HepG2 (cell line): ENCODE measurements at regions not wholly inside any gene's neighbourhood (a gene's known extent, or its start where the extent isn't known, plus 50 kb on each side); places are given as distances from the start of the nearest gene placed in this dataset.

Source experiments
- ATAC-seq: fragments of 200-7000 bp; cut with Tn5 transposase; 3 replicates; pipeline ENCODE4 v1.9.1; 2020; ENCODE audit warnings: mild to moderate bottlenecking, moderate library complexity
- BruUV-seq: library from RNA; stranded (reverse); fragments of 400-500 nt; replicated peaks from 2 replicates; lab custom pipeline; 2021; lab: Mats Ljungman, UMichigan
- CTCF ChIA-PET: fragments of 300-600 bp; formaldehyde crosslinking; extraction: SDS; loops from one replicate; lab custom pipeline; 2021; ENCODE audit warnings: low total read pairs, inconsistent platforms, low intra/inter-chr PET ratio; lab: Yijun Ruan, JAX
- POLR2A ChIA-PET: fragments of 350-600 bp; sonication (Branson Sonifier 250); formaldehyde crosslinking; loops from one replicate; lab custom pipeline; 2020; ENCODE audit warnings: antibody characterized with exemption, inconsistent platforms; lab: Yijun Ruan, JAX
- DNase-seq: peaks from one replicate; pipeline ENCODE4 v3.0.0-alpha.2; 2015; ENCODE audit warnings: low spot score
- FAIRE-seq: peaks from 3 replicates; lab custom pipeline; 2011; peaks lifted over from hg19 to GRCh38; lab: Jason Lieb, UNC
- H2AFZ ChIP-seq: one replicate; pipeline ENCODE4 v1.6.1; 2011; ENCODE audit warnings: low read length, inconsistent platforms
- H3K27ac ChIP-seq: fragments of 300-600 bp; 3 replicates; pipeline ENCODE4 v1.8.0; 2011; ENCODE audit warnings: mixed run types, mild to moderate bottlenecking, mixed read lengths, low read length, inconsistent platforms; ENCODE audit not compliant: insufficient read depth; ENCODE audit errors: extremely low read length
- H3K27me3 ChIP-seq, 2 experiments: fragments of 200-600 bp in 1 of 2; 2 replicates in 1 of 2; 3 replicates in 1 of 2; pipeline versions ENCODE4 v1.6.0 to v1.8.0; 2011; ENCODE audit warnings: low read length in 2 of 2, mild to moderate bottlenecking in 2 of 2, moderate library complexity in 2 of 2, inconsistent platforms in 1 of 2; ENCODE audit not compliant: insufficient read depth in 2 of 2, control insufficient read depth in 1 of 2
- H3K36me3 ChIP-seq, 2 experiments: fragments of 200-600 bp in 1 of 2; replicated peaks in 1 of 2; 2 replicates in 1 of 2; 3 replicates in 1 of 2; pipeline versions ENCODE4 v1.5.1 to v1.8.0; 2011; ENCODE audit warnings: low read length in 2 of 2, inconsistent platforms in 1 of 2; ENCODE audit not compliant: insufficient read depth in 2 of 2, control insufficient read depth in 1 of 2
- H3K4me1 ChIP-seq: 2 replicates; pipeline ENCODE4 v1.5.1; 2012; ENCODE audit warnings: low read length, inconsistent platforms; ENCODE audit not compliant: insufficient read depth
- H3K4me2 ChIP-seq: 2 replicates; pipeline ENCODE4 v1.6.0; 2011; ENCODE audit warnings: low read depth, low read length, inconsistent platforms
- H3K4me3 ChIP-seq, 3 experiments: fragments of 200-600 bp in 1 of 3; sonication (generic), shearing (Covaris generic) in 1 of 3; replicated peaks in 1 of 3; 2 replicates each; pipeline ENCODE4 v1.5.1; 2011 to 2016; ENCODE audit warnings: low read length in 3 of 3, inconsistent platforms in 2 of 3, low read depth in 2 of 3, mild to moderate bottlenecking in 2 of 3, control low read depth in 1 of 3, mixed read lengths in 1 of 3; ENCODE audit not compliant: insufficient read depth in 1 of 3
- H3K79me2 ChIP-seq: one replicate; pipeline ENCODE4 v1.6.1; 2011; ENCODE audit warnings: low read length, inconsistent platforms; ENCODE audit not compliant: insufficient read depth
- H3K9ac ChIP-seq: 2 replicates; pipeline ENCODE4 v1.6.0; 2011; ENCODE audit warnings: mild to moderate bottlenecking, low read depth, low read length, inconsistent platforms; ENCODE audit not compliant: insufficient read depth
- H3K9me3 ChIP-seq: 2 replicates; pipeline ENCODE4 v1.5.1; 2012; ENCODE audit warnings: mild to moderate bottlenecking, low read length
- H4K20me1 ChIP-seq: 2 replicates; pipeline ENCODE4 v1.6.0; 2011; ENCODE audit warnings: inconsistent platforms, mild to moderate bottlenecking, low read length, moderate library complexity; ENCODE audit not compliant: insufficient read depth
- ERF ChIP-seq: IDR thresholded peaks from 2 replicates; pipeline ENCODE4 v1.6.1; 2018; ENCODE audit warnings: missing biosample characterization, missing genetic modification reagents
- HMGA1 ChIP-seq: sonication (generic); formaldehyde crosslinking; conservative IDR thresholded peaks from 2 replicates; pipeline ENCODE4 v1.4.0; 2020; ENCODE audit warnings: missing genetic modification reagents
- IKZF4 ChIP-seq: sonication (generic); formaldehyde crosslinking; IDR thresholded peaks from 2 replicates; pipeline ENCODE4 v1.5.1; 2020; ENCODE audit warnings: borderline replicate concordance, mild to moderate bottlenecking, low read depth, missing genetic modification reagents; ENCODE audit errors: not compliant biosample characterization
- KAT8 ChIP-seq: IDR thresholded peaks from 2 replicates; pipeline ENCODE4 v1.6.1; 2016; ENCODE audit warnings: missing genetic modification reagents, missing compliant biosample characterization
- MAZ ChIP-seq, 2 experiments: sonication (generic) in 1 of 2; formaldehyde crosslinking in 1 of 2; IDR thresholded peaks; 2 replicates each; pipeline versions ENCODE4 v1.5.0 to v1.6.1; 2012 to 2020; ENCODE audit warnings: low read depth in 2 of 2, mild to moderate bottlenecking in 2 of 2, borderline replicate concordance in 1 of 2, improper control_type of control experiment in 1 of 2, low read length in 1 of 2, missing genetic modification reagents in 1 of 2, moderate library complexity in 1 of 2
- MBD4 ChIP-seq: IDR thresholded peaks from 2 replicates; pipeline ENCODE4 v1.6.1; 2012; ENCODE audit warnings: low read length, inconsistent platforms, borderline replicate concordance
- MIXL1 ChIP-seq: IDR thresholded peaks from 2 replicates; pipeline ENCODE4 v1.6.1; 2016
- NR0B2 ChIP-seq: sonication (generic); formaldehyde crosslinking; IDR thresholded peaks from 2 replicates; pipeline ENCODE4 v1.4.0; 2020; ENCODE audit warnings: mild to moderate bottlenecking, missing genetic modification reagents
- PTBP1 ChIP-seq: fragments of 200-400 bp; formaldehyde crosslinking; IDR thresholded peaks from 2 replicates; pipeline ENCODE4 v1.6.1; 2018; ENCODE audit warnings: low read length, low read depth; ENCODE audit not compliant: poor library complexity, severe bottlenecking
- TARDBP ChIP-seq: sonication (generic); formaldehyde crosslinking; IDR thresholded peaks from 2 replicates; pipeline ENCODE4 v1.8.0; 2022; ENCODE audit warnings: mild to moderate bottlenecking, missing genetic modification reagents
- ZBTB42 ChIP-seq: sonication (generic); formaldehyde crosslinking; IDR thresholded peaks from 2 replicates; pipeline ENCODE4 v1.5.0; 2020; ENCODE audit warnings: mild to moderate bottlenecking, missing genetic modification reagents
- ZHX1 ChIP-seq: sonication (generic); formaldehyde crosslinking; IDR thresholded peaks from 2 replicates; pipeline ENCODE4 v1.8.1; 2022; ENCODE audit warnings: low read depth, mild to moderate bottlenecking, missing genetic modification reagents
- ZNF136 ChIP-seq: sonication (generic); formaldehyde crosslinking; IDR thresholded peaks from 2 replicates; pipeline ENCODE4 v1.8.1; 2022; ENCODE audit warnings: low read depth, mild to moderate bottlenecking, moderate library complexity, missing genetic modification reagents
- ZNF230 ChIP-seq: sonication (generic); formaldehyde crosslinking; IDR thresholded peaks from 2 replicates; pipeline ENCODE4 v1.4.0; 2020; ENCODE audit warnings: mild to moderate bottlenecking, missing genetic modification reagents
- ZNF512B ChIP-seq: sonication (generic); formaldehyde crosslinking; IDR thresholded peaks from 2 replicates; pipeline ENCODE4 v1.5.1; 2020; ENCODE audit warnings: missing genetic modification reagents, mild to moderate bottlenecking, borderline replicate concordance
- ZNF547 ChIP-seq: sonication (generic); formaldehyde crosslinking; IDR thresholded peaks from 2 replicates; pipeline ENCODE4 v1.5.1; 2020; ENCODE audit warnings: mild to moderate bottlenecking, missing genetic modification reagents
- ZNF567 ChIP-seq: sonication (generic); formaldehyde crosslinking; IDR thresholded peaks from 2 replicates; pipeline ENCODE4 v1.8.1; 2023; ENCODE audit warnings: mild to moderate bottlenecking, missing genetic modification reagents, borderline replicate concordance
- ZNF605 ChIP-seq: sonication (generic); formaldehyde crosslinking; IDR thresholded peaks from 2 replicates; pipeline ENCODE4 v1.8.0; 2022; ENCODE audit warnings: mild to moderate bottlenecking, missing genetic modification reagents
- ZNF746 ChIP-seq: sonication (generic); formaldehyde crosslinking; IDR thresholded peaks from 2 replicates; pipeline ENCODE4 v1.8.0; 2022; ENCODE audit warnings: mild to moderate bottlenecking, missing genetic modification reagents
- ZNF839 ChIP-seq: sonication (generic); formaldehyde crosslinking; IDR thresholded peaks from 2 replicates; pipeline ENCODE4 v1.4.0; 2020; ENCODE audit warnings: missing genetic modification reagents, mild to moderate bottlenecking, borderline replicate concordance
- WGBS: methylation state at CpG from one replicate; pipeline ENCODE4 v1.1.6; 2017; ENCODE audit warnings: low lambda C conversion rate; 5-methylcytosine and 5-hydroxymethylcytosine counted together
- in situ Hi-C: cut with HindIII; loops from 2 replicates; pipeline ENCODE4 v1.10.0; 2017; ENCODE audit warnings: low pct_unique_long_range_greater_than_20kb; ENCODE audit not compliant: extremely low pct_ligation_motif_present
- intact Hi-C: fragments of 100-400 bp; cut with micrococcal nuclease; formaldehyde crosslinking; loops from one replicate; pipeline ENCODE4 v1.10.0; 2022; ENCODE audit not compliant: unreplicated experiment

- Histone ChIP-seq H3K4me1 (no peaks in the 10 kb centered on the region), H3K27me3 (no peaks in the 10 kb centered on the region), H4K20me1 (no peaks in the 10 kb centered on the region), H3K4me3 (no peak overlapping the region), H3K27ac (no peak overlapping the region), H2AFZ (no peak overlapping the region), H3K9me3 (peaks cover 96% of the 10 kb centered on the region), H3K36me3 (no peaks in the 10 kb centered on the region), H3K4me2 (no peak overlapping the region), H3K79me2 (no peaks in the 10 kb centered on the region), H3K9ac (no peak overlapping the region)
- TF ChIP-seq ZNF230 (CRISPR knock-in tag), result no peak
- no peak for TF ChIP-seq ZNF567 (CRISPR knock-in tag)
- no peak for TF ChIP-seq ERF
- TF ChIP-seq ZNF136, result no peak
- no peak for TF ChIP-seq ZBTB42
- no peak for TF ChIP-seq IKZF4
- no peak for TF ChIP-seq ZNF746 (CRISPR knock-in tag)
- TF ChIP-seq NR0B2 (CRISPR knock-in tag), result no peak
- no peak for TF ChIP-seq ZHX1 (CRISPR knock-in tag)
- TF ChIP-seq PTBP1, result no peak
- TF ChIP-seq KAT8 (CRISPR knock-in tag), result no peak
- no peak for TF ChIP-seq HMGA1
- TF ChIP-seq ZNF605 (CRISPR knock-in tag), result no peak
- TF ChIP-seq ZNF512B (CRISPR knock-in tag), result no peak
- no peak for TF ChIP-seq TARDBP (CRISPR knock-in tag)
- TF ChIP-seq ZNF547 (CRISPR knock-in tag), result no peak
- TF ChIP-seq ZNF839 (CRISPR knock-in tag), result no peak
- TF ChIP-seq MIXL1 (CRISPR knock-in tag), result no peak
- TF ChIP-seq MBD4, result no peak
- no peak for TF ChIP-seq MAZ (IDR thresholded peaks at IDR 0.05; ENCODE audit: borderline replicate concordance, low read depth, low read length)
- TF ChIP-seq MAZ (CRISPR knock-in tag; IDR thresholded peaks at IDR 0.05; ENCODE audit: low read depth), result no peak
- ATAC-seq, result no peak
- intact Hi-C loops (no loop called here), in situ Hi-C loops (no loop called here)
- no peak for DNase-seq
- CTCF ChIA-PET, result no interaction called here
- no peak for FAIRE-seq
- WGBS, result 27% methylated on average over 1 of the region's 1 CpG
- no TSS peak for BruUV-seq
- POLR2A ChIA-PET, result no interaction called here
These were observed 154.8 kb upstream of the PRKD1 start for GRCh38 chr14:30082486-30082885.
